HG03039 (cell line): ENCODE measurements at regions not wholly inside any gene's neighbourhood (a gene's known extent, or its start where the extent isn't known, plus 50 kb on each side); places are given as distances from the start of the nearest gene placed in this dataset.
"Not testable (repeated sequence)": the region's sequence is repeated elsewhere in the genome, so short reads cannot be mapped to it uniquely, and the experiment has no call there.

Source experiments
- ATAC-seq: cut with Tn5 transposase; IDR thresholded peaks from one replicate; pipeline ENCODE4 v1.9.1; 2021; ENCODE audit warnings: mild to moderate bottlenecking, moderate library complexity; ENCODE audit not compliant: unreplicated experiment

DNA sequence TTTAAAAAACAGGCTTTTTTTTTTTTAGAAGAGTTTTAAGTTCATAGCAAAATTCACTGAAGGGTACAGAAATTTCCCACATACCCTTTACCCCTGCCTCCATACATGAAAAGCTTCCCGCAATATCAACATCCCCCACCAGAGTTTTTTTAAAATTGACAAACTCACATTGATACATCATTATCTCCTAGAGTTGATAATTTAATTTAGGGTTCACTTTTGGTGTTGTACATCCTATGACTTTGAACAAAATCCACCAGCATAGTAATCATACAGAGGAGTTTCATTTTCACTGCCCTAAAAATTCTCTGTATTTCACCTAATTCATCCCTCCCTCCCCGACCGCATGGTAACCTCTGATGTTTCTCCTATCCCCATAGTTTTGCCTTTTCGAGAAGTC is 53.6 kb upstream of the KCNK2 start:
- ATAC-seq, result no peak

DNA sequence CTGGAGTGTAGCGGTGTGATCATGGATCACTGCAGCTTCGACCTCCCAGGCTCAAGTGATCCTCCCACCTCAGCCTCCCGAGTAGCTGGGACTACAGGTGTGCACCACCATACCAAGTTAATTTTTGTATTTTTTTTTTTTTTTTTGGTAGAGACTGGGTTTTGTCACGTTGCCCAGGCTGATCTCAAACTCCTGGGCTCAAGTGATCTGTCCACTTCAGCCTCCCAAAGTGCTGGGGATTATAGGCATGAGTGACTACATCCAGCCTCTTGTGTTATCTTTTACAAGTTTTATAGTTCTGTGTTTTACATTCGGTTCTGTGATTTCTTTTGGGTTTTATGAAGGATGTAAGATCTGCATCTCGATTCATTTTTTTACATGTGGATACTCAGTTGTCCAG is 52.0 kb upstream of the KCNK2 start:
- not testable (repeated sequence) for ATAC-seq

- no peak for ATAC-seq
These were observed 51.1 kb upstream of the KCNK2 start for GRCh38 chr1:215031392-215031791.
